ENCODE measurements at regions not wholly inside any gene's neighbourhood (a gene's known extent, or its start where the extent isn't known, plus 50 kb on each side); places are given as distances from the start of the nearest gene placed in this dataset.

- no peak for DNase-seq (ENCODE audit: unreplicated experiment)
- CTCF ChIA-PET = no interaction called here
- no peak for TF ChIP-seq CTCF (IDR thresholded peaks at IDR 0.05; ENCODE audit: unreplicated experiment)
- no TSS peak for BruUV-seq (replicated peaks)
- peaks cover 10% of the 10 kb centered on the region for H3K4me1 Mint-ChIP-seq (ENCODE audit: insufficient read depth, unreplicated experiment)
- intact Hi-C loops (cut with micrococcal nuclease) = no loop called here
- no peak overlapping the region for H3K27ac Mint-ChIP-seq (ENCODE audit: low read depth, unreplicated experiment)
- no peaks in the 10 kb centered on the region for H3K27me3 Mint-ChIP-seq (ENCODE audit: insufficient read depth, unreplicated experiment)
- no peaks in the 10 kb centered on the region for H3K9me3 Mint-ChIP-seq (ENCODE audit: unreplicated experiment)
- POLR2A ChIA-PET = no interaction called here
- H3K4me3 Mint-ChIP-seq (ENCODE audit: unreplicated experiment) = no peak overlapping the region
- H3K36me3 Mint-ChIP-seq (ENCODE audit: insufficient read depth, unreplicated experiment) = no peaks in the 10 kb centered on the region
Observed at GRCh38 chr2:146130290-146130689, 1610.4 kb upstream of the ZEB2 start.

- Mint-ChIP-seq H3K27me3 (ENCODE audit: insufficient read depth, unreplicated experiment) (no peaks in the 10 kb centered on the region), H3K9me3 (ENCODE audit: unreplicated experiment) (no peaks in the 10 kb centered on the region), H3K36me3 (ENCODE audit: insufficient read depth, unreplicated experiment) (no peaks in the 10 kb centered on the region), H3K4me3 (ENCODE audit: unreplicated experiment) (no peak overlapping the region), H3K4me1 (ENCODE audit: insufficient read depth, unreplicated experiment) (peaks cover 18% of the 10 kb centered on the region), H3K27ac (ENCODE audit: low read depth, unreplicated experiment) (no peak overlapping the region)
- no peak for DNase-seq (ENCODE audit: unreplicated experiment)
- BruUV-seq (replicated peaks) = no TSS peak
- TF ChIP-seq CTCF (IDR thresholded peaks at IDR 0.05; ENCODE audit: unreplicated experiment) = no peak
- CTCF ChIA-PET = interaction anchor here (0.6 kb wide), 1 partner anchor 991 kb away, joined by 3 read pairs; no protein-coding TSS in a partner anchor
- POLR2A ChIA-PET = no interaction called here
- intact Hi-C loops (cut with micrococcal nuclease) = no loop called here
Observed at GRCh38 chr2:146129231-146129630, 1609.3 kb upstream of the ZEB2 start.

- CTCF ChIA-PET = no interaction called here
- H3K36me3 Mint-ChIP-seq (ENCODE audit: insufficient read depth, unreplicated experiment) = no peaks in the 10 kb centered on the region
- H3K27me3 Mint-ChIP-seq (ENCODE audit: insufficient read depth, unreplicated experiment) = no peaks in the 10 kb centered on the region
- no peaks in the 10 kb centered on the region for H3K9me3 Mint-ChIP-seq (ENCODE audit: unreplicated experiment)
- DNase-seq (ENCODE audit: unreplicated experiment) = no peak
- no peak overlapping the region for H3K27ac Mint-ChIP-seq (ENCODE audit: low read depth, unreplicated experiment)
- no TSS peak for BruUV-seq (replicated peaks)
- intact Hi-C loops (cut with micrococcal nuclease) = no loop called here
- peaks cover 18% of the 10 kb centered on the region for H3K4me1 Mint-ChIP-seq (ENCODE audit: insufficient read depth, unreplicated experiment)
- POLR2A ChIA-PET = no interaction called here
- no peak for TF ChIP-seq CTCF (IDR thresholded peaks at IDR 0.05; ENCODE audit: unreplicated experiment)
- no peak overlapping the region for H3K4me3 Mint-ChIP-seq (ENCODE audit: unreplicated experiment)
Observed at GRCh38 chr2:146128216-146128615, 1608.3 kb upstream of the ZEB2 start.

- intact Hi-C loops (cut with micrococcal nuclease) = no loop called here
Observed at GRCh38 chr2:146125551-146125950, 1605.6 kb upstream of the ZEB2 start.

More at GRCh38 chr2:146125551-146125950, 1605.6 kb upstream of the ZEB2 start:
- no peaks in the 10 kb centered on the region for H3K36me3 Mint-ChIP-seq (ENCODE audit: insufficient read depth, unreplicated experiment)
- H3K4me1 Mint-ChIP-seq (ENCODE audit: insufficient read depth, unreplicated experiment) = peaks cover 18% of the 10 kb centered on the region
- POLR2A ChIA-PET = no interaction called here
- no TSS peak for BruUV-seq (replicated peaks)
- DNase-seq (ENCODE audit: unreplicated experiment) = no peak
- H3K4me3 Mint-ChIP-seq (ENCODE audit: unreplicated experiment) = no peak overlapping the region
- CTCF ChIA-PET = interaction anchor here (0.8 to 1.0 kb wide), 2 partner anchors 41 to 75 kb away, joined by 3 to 4 read pairs; no protein-coding TSS in a partner anchor
- H3K9me3 Mint-ChIP-seq (ENCODE audit: unreplicated experiment) = no peaks in the 10 kb centered on the region
- H3K27me3 Mint-ChIP-seq (ENCODE audit: insufficient read depth, unreplicated experiment) = no peaks in the 10 kb centered on the region
- TF ChIP-seq CTCF (IDR thresholded peaks at IDR 0.05; ENCODE audit: unreplicated experiment) = no peak
- no peak overlapping the region for H3K27ac Mint-ChIP-seq (ENCODE audit: low read depth, unreplicated experiment)

Data from MCF 10A (cell line).